H1 (cell line): ENCODE measurements at regions not wholly inside any gene's neighbourhood (a gene's known extent, or its start where the extent isn't known, plus 50 kb on each side); places are given as distances from the start of the nearest gene placed in this dataset.

Source experiments
- BACH1 ChIP-seq: IDR thresholded peaks from 2 replicates; pipeline ENCODE4 v1.6.1; 2012; ENCODE audit warnings: low read length, improper control_type of control experiment
- CBX8 ChIP-seq: fragments of 300-800, 300-1000 bp; sonication (generic); IDR thresholded peaks from 2 replicates; pipeline ENCODE4 v1.7.1; 2016; ENCODE audit warnings: low read depth, low read length, borderline replicate concordance
- CEBPB ChIP-seq: IDR thresholded peaks from 2 replicates; pipeline ENCODE4 v1.6.1; 2012; ENCODE audit warnings: low read depth, low read length
- RXRA ChIP-seq: IDR thresholded peaks from 2 replicates; pipeline ENCODE4 v1.6.1; 2011; ENCODE audit warnings: low read depth, mild to moderate bottlenecking, low read length, moderate library complexity; ENCODE audit not compliant: insufficient read depth
- SIRT6 ChIP-seq: IDR thresholded peaks from one replicate; pipeline ENCODE4 v1.7.1; 2012; ENCODE audit warnings: low read length, inconsistent platforms
- TAF1 ChIP-seq: IDR thresholded peaks from 2 replicates; pipeline ENCODE4 v1.6.1; 2011; ENCODE audit warnings: mild to moderate bottlenecking, low read depth, low read length
- TEAD4 ChIP-seq: IDR thresholded peaks from 2 replicates; pipeline ENCODE4 v1.6.1; 2012; ENCODE audit warnings: low read depth, low read length, inconsistent platforms, mixed read lengths

- TF ChIP-seq SIRT6 (no peak), CEBPB (no peak), TAF1 (no peak), RXRA (no peak), BACH1 (no peak), CBX8 (no peak), TEAD4 (no peak)
These were observed 234.5 kb downstream of the NXPE2 start (continued) for GRCh38 chr11:114912826-114913225.
